Gastroesophageal sphincter (tissue), 3 donors: ENCODE measurements at regions not wholly inside any gene's neighbourhood (a gene's known extent, or its start where the extent isn't known, plus 50 kb on each side); places are given as distances from the start of the nearest gene placed in this dataset.

Source experiments
- CTCF ChIP-seq, 4 experiments: fragments of 200-600 bp in 2 of 4; fragments of 450-650 bp in 2 of 4; sonication (generic) in 1 of 4; IDR thresholded peaks; one replicate each; pipeline ENCODE4 v1.5.1; 2017 to 2019; ENCODE audit warnings: antibody characterized with exemption in 4 of 4, mild to moderate bottlenecking in 2 of 4, moderate library complexity in 2 of 4
- POLR2A ChIP-seq, 2 donors: fragments of 450-650 bp; IDR thresholded peaks; one replicate each; pipeline ENCODE4 v1.6.1; 2017; ENCODE audit warnings: antibody characterized with exemption in 2 of 2, mild to moderate bottlenecking in 2 of 2, moderate library complexity in 1 of 2
- POLR2AphosphoS5 ChIP-seq: sonication (generic); formaldehyde crosslinking; IDR thresholded peaks from one replicate; pipeline ENCODE4 v1.6.1; 2017; ENCODE audit warnings: antibody characterized with exemption

GRCh38 chrX:1741816-1742394 is 127.0 kb downstream of the ASMT start:
- no peak for TF ChIP-seq POLR2AphosphoS5
- no peak for TF ChIP-seq POLR2A (IDR thresholded peaks at IDR 0.05)
- no peak for TF ChIP-seq CTCF (IDR thresholded peaks at IDR 0.05)
